ENCODE measurements at regions not wholly inside any gene's neighbourhood (a gene's known extent, or its start where the extent isn't known, plus 50 kb on each side); places are given as distances from the start of the nearest gene placed in this dataset.
A peak's percentile ranks its signal among the peaks of the same experiment; 100 is the strongest.

- intact Hi-C loops (cut with DNase I; ENCODE audit: low total_unique reads) = no loop called here
- no peak overlapping the region for H3K4me3 ChIP-seq
- no peak for DNase-seq
- no peaks in the 10 kb centered on the region for H3K9me3 ChIP-seq
- peak overlapping the region in 1 of 2 donors; percentile 60 for H3K27ac ChIP-seq
- H3K36me3 ChIP-seq = no peaks in the 10 kb centered on the region
- H3K27me3 ChIP-seq = no peaks in the 10 kb centered on the region
- no peak for TF ChIP-seq CTCF (IDR thresholded peaks at IDR 0.05)
- peaks cover 0 to 40% (median 24%) of the 10 kb centered on the region in 4 donors for H3K4me1 ChIP-seq
Observed at GRCh38 chr2:120612931-120613330, 122.7 kb upstream of the GLI2 start.

- H3K9me3 ChIP-seq = no peaks in the 10 kb centered on the region
- H3K4me3 ChIP-seq = peak overlapping the region in 1 of 2 donors; percentile 17
- peak overlapping the region; percentile 21 to 60 for H3K27ac ChIP-seq
- intact Hi-C loops (cut with DNase I; ENCODE audit: low total_unique reads) = no loop called here
- DNase-seq = peak in 1 of 2 donors; percentile 73
- peaks cover 0 to 40% (median 24%) of the 10 kb centered on the region in 4 donors for H3K4me1 ChIP-seq
- no peaks in the 10 kb centered on the region for H3K36me3 ChIP-seq
- TF ChIP-seq CTCF (IDR thresholded peaks at IDR 0.05) = no peak
- H3K27me3 ChIP-seq = no peaks in the 10 kb centered on the region
Observed at GRCh38 chr2:120613742-120614571, 121.7 kb upstream of the GLI2 start.

- intact Hi-C loops (cut with DNase I; ENCODE audit: low total_unique reads) = no loop called here
- Histone ChIP-seq H3K9me3 (no peaks in the 10 kb centered on the region), H3K4me3 (no peak overlapping the region), H3K36me3 (no peaks in the 10 kb centered on the region), H3K4me1 (peaks cover 0 to 40% (median 24%) of the 10 kb centered on the region in 4 donors), H3K27me3 (no peaks in the 10 kb centered on the region), H3K27ac (no peak overlapping the region)
- no peak for TF ChIP-seq CTCF (IDR thresholded peaks at IDR 0.05)
- no peak for DNase-seq
Observed at GRCh38 chr2:120614901-120615300, 120.8 kb upstream of the GLI2 start.

- Histone ChIP-seq H3K4me3 (no peak overlapping the region), H3K27ac (no peak overlapping the region), H3K36me3 (no peaks in the 10 kb centered on the region), H3K4me1 (peaks cover 0 to 39% (median 22%) of the 10 kb centered on the region in 4 donors), H3K9me3 (no peaks in the 10 kb centered on the region), H3K27me3 (no peaks in the 10 kb centered on the region)
- intact Hi-C loops (cut with DNase I; ENCODE audit: low total_unique reads) = no loop called here
- no peak for TF ChIP-seq CTCF (IDR thresholded peaks at IDR 0.05)
- no peak for DNase-seq
Observed at GRCh38 chr2:120616261-120616660, 119.4 kb upstream of the GLI2 start.

GRCh38 chr2:120617055-120617454, 118.6 kb upstream of the GLI2 start:
- DNase-seq = no peak
- no peaks in the 10 kb centered on the region for H3K27me3 ChIP-seq
- no peak overlapping the region for H3K27ac ChIP-seq
- H3K36me3 ChIP-seq = no peaks in the 10 kb centered on the region
- no peak for TF ChIP-seq CTCF (IDR thresholded peaks at IDR 0.05)
- H3K9me3 ChIP-seq = no peaks in the 10 kb centered on the region
- intact Hi-C loops (cut with DNase I; ENCODE audit: low total_unique reads) = no loop called here
- no peak overlapping the region for H3K4me3 ChIP-seq
- peaks cover 0 to 31% (median 19%) of the 10 kb centered on the region in 4 donors for H3K4me1 ChIP-seq

Measured in tibial artery (tissue), 4 donors.